Effector CD8-positive, alpha-beta T cell (primary cell): ENCODE measurements at regions not wholly inside any gene's neighbourhood (a gene's known extent, or its start where the extent isn't known, plus 50 kb on each side); places are given as distances from the start of the nearest gene placed in this dataset.
"Not testable (repeated sequence)": the region's sequence is repeated elsewhere in the genome, so short reads cannot be mapped to it uniquely, and the experiment has no call there.

ENCODE experiments used
- DNase-seq: peaks from one replicate; lab custom pipeline; 2025; lab: John Stamatoyannopoulos, UW

GRCh38 chr10:8691498-8692017 is 637.1 kb downstream of the GATA3 start:
- DNase-seq = no peak

- not testable (repeated sequence) for DNase-seq
Observed at GRCh38 chr10:8693635-8694034, 639.1 kb downstream of the GATA3 start.

DNA sequence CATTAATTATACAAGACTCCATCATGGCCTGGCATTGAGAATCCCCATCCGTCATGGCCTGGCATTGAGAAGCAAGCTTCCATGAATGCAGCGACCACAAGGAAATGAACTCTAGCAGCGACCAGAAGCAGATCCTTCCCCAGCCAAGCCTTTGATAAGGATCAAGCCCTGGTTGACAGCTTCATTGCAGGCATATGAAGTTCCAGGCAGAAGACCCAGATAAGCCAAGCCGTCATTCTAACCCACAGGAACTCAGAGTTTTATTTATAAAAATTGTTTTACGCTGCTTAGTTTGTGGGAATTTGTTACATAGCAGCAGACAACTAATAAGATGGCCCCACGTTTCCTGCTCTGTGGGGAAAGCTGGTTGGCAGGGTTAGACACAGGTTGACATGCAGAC is 642.3 kb downstream of the GATA3 start:
- DNase-seq = no peak

- no peak for DNase-seq
Observed at GRCh38 chr10:8700689-8701088, 646.2 kb downstream of the GATA3 start.

GRCh38 chr10:8702181-8702580 is 647.7 kb downstream of the GATA3 start:
- no peak for DNase-seq

- no peak for DNase-seq
Observed at GRCh38 chr10:8705415-8705814, 650.9 kb downstream of the GATA3 start.

DNA sequence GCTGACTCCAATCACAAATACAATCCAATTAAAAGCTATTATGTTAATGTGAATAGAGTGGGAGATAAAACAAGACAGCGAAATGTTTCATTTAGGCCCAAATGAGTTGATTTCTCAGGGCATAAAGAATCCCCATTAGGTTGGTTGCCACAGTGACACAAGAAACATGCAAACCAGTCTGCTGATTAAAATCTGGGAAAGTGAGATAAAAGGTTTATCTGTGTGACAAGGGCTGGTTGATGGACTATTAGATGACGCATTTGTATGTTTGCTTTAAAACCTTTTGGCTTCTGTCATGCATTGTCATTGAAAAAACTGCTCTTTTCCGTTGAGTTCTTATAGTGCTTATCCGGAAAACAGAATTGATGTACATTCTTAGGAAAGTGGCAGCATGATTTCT is 658.2 kb downstream of the GATA3 start:
- DNase-seq = no peak

DNA sequence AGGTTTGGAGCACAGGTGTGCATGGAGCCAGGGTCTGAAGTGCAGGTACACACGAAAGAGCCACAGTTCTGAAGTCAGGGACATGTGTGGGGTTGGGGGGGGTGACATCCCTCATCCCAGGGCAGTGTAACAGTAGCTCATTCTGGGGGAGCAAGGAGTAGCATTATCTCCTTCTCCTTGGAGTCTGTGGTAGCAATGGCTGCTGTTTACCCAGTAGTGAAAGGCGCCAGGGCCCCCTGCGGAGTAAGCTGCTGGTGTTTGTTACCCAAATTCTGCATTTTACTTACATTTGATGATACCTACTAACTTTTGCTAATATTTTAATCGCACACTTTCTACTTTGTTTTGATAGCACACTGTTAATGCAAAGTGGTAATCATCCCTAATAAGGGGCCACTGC is 665.5 kb downstream of the GATA3 start:
- no peak for DNase-seq

DNA sequence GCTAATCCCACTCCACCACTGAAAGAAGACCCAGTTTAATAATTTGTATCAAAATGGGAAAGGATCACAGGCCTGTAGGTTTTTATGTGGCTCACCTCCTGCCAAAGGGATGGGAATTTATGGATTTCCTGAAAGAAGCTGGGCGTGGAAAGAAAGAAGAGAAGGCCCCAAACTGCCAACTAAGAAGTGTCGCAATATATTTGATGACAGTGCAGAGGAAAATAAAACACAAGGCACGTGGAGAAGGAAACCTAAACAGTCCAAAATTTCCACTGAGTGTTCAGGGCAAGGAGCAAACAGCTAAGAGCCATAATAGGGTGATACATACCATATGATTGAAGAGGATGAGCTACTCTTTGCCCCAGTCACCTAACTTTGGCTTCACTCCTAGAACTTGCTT is 667.2 kb downstream of the GATA3 start:
- DNase-seq = no peak

DNA sequence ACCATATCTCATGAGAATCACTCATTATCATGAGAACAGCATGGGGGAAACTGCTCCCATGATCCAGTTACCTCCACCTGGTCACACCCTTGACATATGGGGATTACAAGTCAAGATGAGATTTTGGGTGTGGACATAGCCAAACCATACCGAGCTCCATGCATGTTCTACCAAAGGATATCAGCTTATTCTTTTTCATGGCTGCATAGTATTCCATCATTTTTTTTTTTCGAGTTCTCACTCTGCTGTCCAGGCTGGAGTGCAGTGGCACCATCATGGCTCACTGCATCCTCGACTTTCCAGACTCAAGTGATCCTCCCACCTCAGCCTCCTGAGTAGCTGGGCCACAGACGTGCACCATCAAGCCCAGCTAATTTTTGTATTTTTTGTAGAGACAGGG is 668.3 kb downstream of the GATA3 start:
- no peak for DNase-seq

DNA sequence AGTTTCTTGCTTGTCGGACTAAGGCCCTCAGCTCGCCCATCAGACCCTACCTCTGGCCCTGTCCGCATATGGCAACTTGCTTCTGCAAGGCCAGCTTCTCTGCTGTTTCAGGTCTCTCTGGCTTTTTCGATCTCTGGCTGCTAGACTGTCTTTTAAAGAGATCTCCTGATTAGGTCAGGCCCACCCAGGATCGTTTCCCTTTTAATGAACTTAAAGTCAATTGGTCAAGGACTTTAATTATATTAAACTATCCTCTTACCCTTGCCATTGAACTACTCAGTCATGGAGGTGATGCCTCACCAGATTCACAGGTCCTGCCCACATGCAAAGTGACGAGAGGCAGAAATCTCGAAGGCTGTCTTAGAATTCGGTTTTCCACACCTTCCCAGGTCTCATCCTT is 670.9 kb downstream of the GATA3 start:
- DNase-seq = no peak

DNA sequence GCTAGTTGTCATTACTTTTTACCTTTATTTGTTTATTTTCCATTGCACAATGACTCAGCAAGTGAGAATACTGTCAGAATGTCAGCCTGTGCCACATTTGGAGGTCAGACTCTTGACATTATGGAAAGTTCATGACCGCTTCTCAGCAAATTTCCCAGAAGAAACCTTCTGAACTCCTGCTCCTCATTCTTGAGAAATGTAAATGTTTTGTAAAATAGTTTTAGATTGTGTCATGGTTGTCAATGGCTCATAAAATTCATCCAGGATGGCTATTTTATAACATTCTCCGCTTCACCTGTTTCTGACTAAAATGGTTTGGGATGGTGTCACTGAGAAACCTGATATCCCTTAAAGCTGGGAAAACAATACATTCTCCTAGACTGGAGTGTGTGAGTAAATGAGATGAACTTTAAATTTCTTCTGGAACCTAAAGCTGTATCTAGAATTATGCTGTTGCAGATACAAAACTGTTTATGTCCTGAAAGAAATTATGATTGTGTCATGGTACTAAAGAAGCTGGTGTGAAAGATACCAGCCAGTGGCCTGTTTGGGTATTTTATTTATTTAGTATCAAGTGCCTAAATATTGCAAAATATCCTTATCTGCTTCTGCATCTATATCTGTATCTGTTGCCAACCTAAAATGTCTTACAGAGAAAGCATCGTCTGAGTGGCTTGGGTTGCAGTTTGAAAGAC is 671.7 kb downstream of the GATA3 start:
- no peak for DNase-seq

GRCh38 chr10:8726779-8727084 is 672.2 kb downstream of the GATA3 start:
- no peak for DNase-seq

GRCh38 chr10:8731121-8732095 is 676.9 kb downstream of the GATA3 start:
- no peak for DNase-seq

GRCh38 chr10:8738987-8739386 is 684.5 kb downstream of the GATA3 start:
- DNase-seq = no peak

DNA sequence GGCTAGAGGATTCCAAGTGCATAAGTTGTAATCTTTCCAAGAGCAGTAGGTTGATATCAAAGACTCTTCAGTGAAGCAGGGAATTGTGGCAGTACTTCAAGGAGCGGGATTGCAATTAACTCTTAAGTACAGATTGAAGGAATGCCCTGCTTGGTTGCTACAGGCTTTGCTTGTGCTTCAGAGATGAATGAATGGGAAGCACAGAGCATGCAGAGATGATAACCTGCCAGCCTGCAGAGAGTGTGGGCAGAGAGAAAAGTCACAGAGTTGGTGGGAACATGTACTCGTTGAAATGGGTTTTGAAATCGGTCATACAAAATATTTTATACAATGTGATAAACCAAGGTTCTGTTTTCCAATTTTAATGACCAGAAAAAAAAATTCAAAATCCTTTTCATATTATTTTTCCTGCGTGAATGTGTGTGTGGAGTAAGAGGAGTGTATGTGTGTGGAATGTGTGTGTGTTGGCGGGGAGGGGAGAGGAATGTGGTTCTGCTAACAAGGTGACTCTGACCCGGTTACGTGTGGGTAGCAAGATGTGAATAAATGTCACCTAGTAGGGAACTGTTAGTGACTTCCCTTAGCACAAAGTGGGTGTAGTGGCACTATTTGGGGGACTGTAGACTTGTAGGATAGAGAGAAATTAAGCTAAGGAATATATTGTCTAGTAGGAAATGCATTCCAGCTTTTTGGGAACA is 697.8 kb downstream of the GATA3 start:
- DNase-seq = no peak

GRCh38 chr10:8758029-8758428 is 703.5 kb downstream of the GATA3 start:
- no peak for DNase-seq

DNA sequence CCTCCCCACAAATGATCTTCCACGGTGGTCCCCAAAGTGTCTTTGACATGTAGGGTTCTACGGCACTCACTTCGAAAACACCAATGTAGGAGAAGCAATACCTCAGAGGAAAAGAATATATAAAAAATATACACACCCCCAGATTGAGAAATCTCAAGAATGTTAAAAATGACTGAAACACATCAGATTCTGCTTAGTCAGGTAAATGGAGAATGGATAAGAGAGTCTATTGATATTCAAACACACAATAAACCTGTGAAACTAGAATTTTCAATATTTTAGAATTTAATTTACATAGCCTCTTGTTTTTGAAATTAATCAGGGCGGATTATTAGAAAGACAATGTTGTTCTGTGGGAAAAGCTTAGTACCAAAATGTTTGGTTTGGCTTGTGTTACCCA is 712.4 kb downstream of the GATA3 start:
- no peak for DNase-seq

DNA sequence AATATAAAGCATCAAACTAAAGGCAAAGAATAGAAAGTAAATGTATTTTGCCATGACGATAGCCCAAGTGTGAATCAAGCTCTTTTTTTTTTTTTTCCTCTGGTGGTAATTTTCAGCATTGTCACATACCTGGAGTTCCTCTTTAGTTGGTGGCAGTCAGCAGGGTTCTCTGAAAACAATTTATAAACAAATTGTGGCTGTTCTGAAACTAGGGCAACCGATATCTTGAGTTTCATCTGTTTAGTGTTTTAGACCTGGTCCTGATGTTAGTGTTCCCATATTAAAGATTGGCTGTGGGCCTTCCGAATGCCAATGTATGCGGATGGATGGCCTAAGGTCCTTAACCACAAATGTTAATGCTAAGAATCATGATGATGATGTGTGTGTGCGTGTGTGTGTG is 713.1 kb downstream of the GATA3 start:
- DNase-seq = no peak

DNA sequence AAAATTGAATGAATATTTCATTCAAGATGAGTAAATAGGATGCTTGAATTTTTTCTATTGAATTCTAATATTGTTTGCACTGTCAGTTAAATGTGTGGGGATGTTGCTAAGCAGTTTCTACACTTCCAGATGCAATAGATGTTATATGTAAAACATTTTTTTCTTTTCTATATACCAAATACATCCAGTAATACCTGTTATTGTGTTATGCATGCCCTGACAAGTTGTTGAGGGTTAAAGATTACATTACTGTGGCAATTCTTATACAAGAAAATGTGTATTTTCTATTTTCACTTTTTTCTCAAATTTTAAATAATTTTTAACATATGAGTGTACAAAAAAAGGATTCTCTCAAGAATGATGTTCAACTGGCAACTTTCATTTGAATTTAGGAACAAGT is 713.9 kb downstream of the GATA3 start:
- no peak for DNase-seq

DNA sequence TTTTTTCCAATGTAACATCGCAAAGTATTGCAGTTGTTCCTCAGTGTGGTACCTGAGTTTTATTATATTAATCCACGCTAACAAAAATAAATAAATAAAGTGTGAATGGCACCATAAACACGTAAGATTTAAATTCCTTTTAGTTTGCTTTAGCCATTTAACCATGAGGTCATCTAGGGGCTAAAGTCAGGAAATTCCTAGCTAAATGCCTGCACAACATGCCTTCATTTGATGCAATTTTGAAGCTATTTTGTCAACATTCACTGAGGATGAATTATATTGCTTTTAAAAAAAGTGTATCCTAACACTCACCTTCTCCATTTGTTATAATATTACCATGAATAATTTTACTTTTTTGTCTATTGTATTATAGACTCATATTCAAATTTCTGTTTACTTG is 714.4 kb downstream of the GATA3 start:
- no peak for DNase-seq

- DNase-seq = no peak
Observed at GRCh38 chr10:8776926-8777622, 722.6 kb downstream of the GATA3 start.
